Stimulated activated memory B cell treated with anti-CD40 and anti-IgM and Interleukin-4, amounts not matched to agents 10 μg/mL and 1 μg/mL and 100 μg/mL, for 72 hours (primary cell): ENCODE measurements at regions not wholly inside any gene's neighbourhood (a gene's known extent, or its start where the extent isn't known, plus 50 kb on each side); places are given as distances from the start of the nearest gene placed in this dataset.

Experiments used
- ATAC-seq: fragments of 150-1000 bp; cut with Tn5 transposase; 2 replicates; pipeline ENCODE4 v1.10.0; 2021
- H3K27ac Mint-ChIP-seq: one replicate; pipeline ENCODE4 v1.8.0; 2022; ENCODE audit warnings: mild to moderate bottlenecking, mixed read lengths
- H3K27me3 Mint-ChIP-seq: one replicate; pipeline ENCODE4 v1.8.0; 2022; ENCODE audit warnings: mixed read lengths
- H3K36me3 Mint-ChIP-seq: one replicate; pipeline ENCODE4 v1.8.0; 2022; ENCODE audit warnings: mixed read lengths
- H3K4me1 Mint-ChIP-seq: one replicate; pipeline ENCODE4 v1.8.0; 2022; ENCODE audit warnings: mixed read lengths
- H3K4me3 Mint-ChIP-seq: one replicate; pipeline ENCODE4 v1.8.0; 2022; ENCODE audit warnings: mild to moderate bottlenecking, moderate library complexity, mixed read lengths
- H3K9me3 Mint-ChIP-seq: one replicate; pipeline ENCODE4 v1.8.0; 2022; ENCODE audit warnings: mixed read lengths

- H3K36me3 Mint-ChIP-seq: no peaks in the 10 kb centered on the region
- H3K27me3 Mint-ChIP-seq: no peaks in the 10 kb centered on the region
- H3K9me3 Mint-ChIP-seq: no peaks in the 10 kb centered on the region
- H3K27ac Mint-ChIP-seq: no peak overlapping the region
- no peaks in the 10 kb centered on the region for H3K4me1 Mint-ChIP-seq
- H3K4me3 Mint-ChIP-seq: no peak overlapping the region
- no peak for ATAC-seq
Observed at GRCh38 chr7:121466455-121466854, 70.3 kb upstream of the FAM3C start.

GRCh38 chr7:121459148-121459547 lies 63.0 kb upstream of the FAM3C start:
- Mint-ChIP-seq H3K4me1 (no peaks in the 10 kb centered on the region), H3K27ac (no peak overlapping the region), H3K27me3 (peaks cover 7% of the 10 kb centered on the region), H3K36me3 (no peaks in the 10 kb centered on the region), H3K9me3 (no peaks in the 10 kb centered on the region), H3K4me3 (no peak overlapping the region)
- ATAC-seq: no peak

GRCh38 chr7:121456785-121457359 lies 60.8 kb upstream of the FAM3C start:
- no peak overlapping the region for H3K27ac Mint-ChIP-seq
- H3K9me3 Mint-ChIP-seq: peaks cover 3% of the 10 kb centered on the region
- no peaks in the 10 kb centered on the region for H3K36me3 Mint-ChIP-seq
- no peak overlapping the region for H3K4me3 Mint-ChIP-seq
- peaks cover 7% of the 10 kb centered on the region for H3K27me3 Mint-ChIP-seq
- ATAC-seq: no peak
- peaks cover 4% of the 10 kb centered on the region for H3K4me1 Mint-ChIP-seq

GRCh38 chr7:121456015-121456414 lies 59.9 kb upstream of the FAM3C start:
- Mint-ChIP-seq H3K27me3 (peaks cover 6% of the 10 kb centered on the region), H3K4me3 (no peak overlapping the region), H3K36me3 (no peaks in the 10 kb centered on the region), H3K9me3 (peaks cover 3% of the 10 kb centered on the region), H3K4me1 (peaks cover 11% of the 10 kb centered on the region), H3K27ac (no peak overlapping the region)
- no peak for ATAC-seq

GRCh38 chr7:121452389-121452788 lies 56.3 kb upstream of the FAM3C start:
- H3K36me3 Mint-ChIP-seq: no peaks in the 10 kb centered on the region
- H3K27ac Mint-ChIP-seq: peak overlapping the region; percentile 87
- peaks cover 3% of the 10 kb centered on the region for H3K9me3 Mint-ChIP-seq
- no peak overlapping the region for H3K4me3 Mint-ChIP-seq
- no peaks in the 10 kb centered on the region for H3K27me3 Mint-ChIP-seq
- H3K4me1 Mint-ChIP-seq: peaks cover 22% of the 10 kb centered on the region
- ATAC-seq: no peak

- Mint-ChIP-seq H3K9me3 (peaks cover 3% of the 10 kb centered on the region), H3K4me1 (peaks cover 26% of the 10 kb centered on the region), H3K27ac (peak overlapping the region; percentile 87), H3K4me3 (no peak overlapping the region), H3K36me3 (no peaks in the 10 kb centered on the region), H3K27me3 (no peaks in the 10 kb centered on the region)
- ATAC-seq: peak; percentile 77
Observed at GRCh38 chr7:121451367-121452094, 55.4 kb upstream of the FAM3C start.

- no peak for ATAC-seq
- H3K4me3 Mint-ChIP-seq: no peak overlapping the region
- peaks cover 3% of the 10 kb centered on the region for H3K9me3 Mint-ChIP-seq
- no peaks in the 10 kb centered on the region for H3K27me3 Mint-ChIP-seq
- peak overlapping the region; percentile 68 for H3K27ac Mint-ChIP-seq
- peaks cover 26% of the 10 kb centered on the region for H3K4me1 Mint-ChIP-seq
- no peaks in the 10 kb centered on the region for H3K36me3 Mint-ChIP-seq
Observed at GRCh38 chr7:121450631-121451198, 54.6 kb upstream of the FAM3C start.

GRCh38 chr7:121449735-121450240 lies 53.7 kb upstream of the FAM3C start:
- Mint-ChIP-seq H3K9me3 (peaks cover 3% of the 10 kb centered on the region), H3K27ac (no peak overlapping the region), H3K4me3 (no peak overlapping the region), H3K36me3 (no peaks in the 10 kb centered on the region), H3K4me1 (peaks cover 26% of the 10 kb centered on the region), H3K27me3 (no peaks in the 10 kb centered on the region)
- no peak for ATAC-seq

- ATAC-seq: no peak
- no peak overlapping the region for H3K4me3 Mint-ChIP-seq
- peaks cover 26% of the 10 kb centered on the region for H3K4me1 Mint-ChIP-seq
- H3K36me3 Mint-ChIP-seq: no peaks in the 10 kb centered on the region
- H3K27ac Mint-ChIP-seq: no peak overlapping the region
- peaks cover 3% of the 10 kb centered on the region for H3K9me3 Mint-ChIP-seq
- no peaks in the 10 kb centered on the region for H3K27me3 Mint-ChIP-seq
Observed at GRCh38 chr7:121449329-121449728, 53.2 kb upstream of the FAM3C start.

GRCh38 chr7:121448429-121448828 lies 52.3 kb upstream of the FAM3C start:
- ATAC-seq: no peak
- peaks cover 3% of the 10 kb centered on the region for H3K9me3 Mint-ChIP-seq
- no peaks in the 10 kb centered on the region for H3K36me3 Mint-ChIP-seq
- H3K4me3 Mint-ChIP-seq: no peak overlapping the region
- no peaks in the 10 kb centered on the region for H3K27me3 Mint-ChIP-seq
- peaks cover 26% of the 10 kb centered on the region for H3K4me1 Mint-ChIP-seq
- peak overlapping the region; percentile 35 for H3K27ac Mint-ChIP-seq

GRCh38 chr7:121447911-121448300 lies 51.8 kb upstream of the FAM3C start:
- Mint-ChIP-seq H3K9me3 (peaks cover 3% of the 10 kb centered on the region), H3K4me3 (no peak overlapping the region), H3K36me3 (no peaks in the 10 kb centered on the region), H3K27me3 (no peaks in the 10 kb centered on the region), H3K27ac (no peak overlapping the region), H3K4me1 (peaks cover 26% of the 10 kb centered on the region)
- no peak for ATAC-seq

- H3K27ac Mint-ChIP-seq: no peak overlapping the region
- no peaks in the 10 kb centered on the region for H3K27me3 Mint-ChIP-seq
- H3K4me3 Mint-ChIP-seq: no peak overlapping the region
- no peaks in the 10 kb centered on the region for H3K9me3 Mint-ChIP-seq
- ATAC-seq: no peak
- peaks cover 26% of the 10 kb centered on the region for H3K4me1 Mint-ChIP-seq
- H3K36me3 Mint-ChIP-seq: no peaks in the 10 kb centered on the region
Observed at GRCh38 chr7:121447243-121447910, 51.3 kb upstream of the FAM3C start.

GRCh38 chr7:121446526-121446925 lies 50.4 kb upstream of the FAM3C start:
- no peaks in the 10 kb centered on the region for H3K27me3 Mint-ChIP-seq
- H3K36me3 Mint-ChIP-seq: no peaks in the 10 kb centered on the region
- ATAC-seq: no peak
- H3K4me3 Mint-ChIP-seq: no peak overlapping the region
- no peaks in the 10 kb centered on the region for H3K9me3 Mint-ChIP-seq
- peaks cover 23% of the 10 kb centered on the region for H3K4me1 Mint-ChIP-seq
- H3K27ac Mint-ChIP-seq: no peak overlapping the region
